ENCODE measurements at regions not wholly inside any gene's neighbourhood (a gene's known extent, or its start where the extent isn't known, plus 50 kb on each side); places are given as distances from the start of the nearest gene placed in this dataset.
A peak's percentile ranks its signal among the peaks of the same experiment; 100 is the strongest.
"Not testable (repeated sequence)": the region's sequence is repeated elsewhere in the genome, so short reads cannot be mapped to it uniquely, and the experiment has no call there.

DNA sequence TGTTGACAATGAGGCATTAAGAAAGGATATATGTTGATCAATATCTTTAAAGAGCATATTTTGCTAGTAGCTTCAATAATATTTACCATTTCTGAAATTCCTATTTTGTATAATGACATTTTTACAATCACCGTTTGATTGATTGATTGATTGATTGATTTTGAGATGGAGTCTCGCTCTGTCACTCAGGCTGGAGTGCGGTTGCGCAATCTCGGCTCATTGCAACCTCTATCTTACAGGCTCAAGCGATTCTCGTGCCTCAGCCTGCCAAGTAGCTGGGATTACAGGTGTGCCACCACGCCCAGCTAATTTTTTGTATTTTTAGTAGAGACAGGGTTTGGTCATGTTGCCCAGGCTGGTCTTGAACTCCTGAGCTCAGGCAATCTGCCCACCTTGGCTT is 150.9 kb upstream of the TEX13D start:
- not testable (repeated sequence) for H3K9me3 ChIP-seq (ENCODE audit: insufficient read depth, low read depth, low read length); H3K27ac ChIP-seq (ENCODE audit: low read length); H3K4me1 ChIP-seq (ENCODE audit: insufficient read depth, low read length); H3K9ac ChIP-seq (ENCODE audit: low read depth, low read length); H3K36me3 ChIP-seq (ENCODE audit: insufficient read depth, low read depth, low read length); H3K27me3 ChIP-seq (ENCODE audit: insufficient read depth, low read length); H3K4me3 ChIP-seq (ENCODE audit: low read length)

DNA sequence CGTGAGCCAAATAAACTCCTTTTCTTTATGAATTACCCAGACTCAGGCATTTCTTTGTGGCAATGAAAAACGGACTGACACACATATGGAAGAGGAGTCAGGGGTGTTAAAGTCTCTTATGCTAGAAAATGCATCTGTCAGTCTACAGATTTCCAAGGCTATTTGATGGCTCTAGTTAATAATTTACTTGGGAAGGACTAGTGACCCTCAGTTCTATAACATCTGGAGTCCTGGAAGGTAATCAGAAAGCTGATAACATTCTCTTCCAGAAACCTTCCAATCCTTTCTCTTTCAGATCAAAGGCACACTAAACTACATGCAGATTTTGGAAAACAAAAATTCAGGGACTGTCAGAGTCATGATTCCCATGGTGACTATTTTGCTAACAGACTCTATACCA is 142.0 kb upstream of the TEX13D start:
- Histone ChIP-seq H3K4me3 (ENCODE audit: low read length) (no peak overlapping the region), H3K9me3 (ENCODE audit: insufficient read depth, low read depth, low read length) (no peaks in the 10 kb centered on the region), H3K36me3 (ENCODE audit: insufficient read depth, low read depth, low read length) (no peaks in the 10 kb centered on the region), H3K4me1 (ENCODE audit: insufficient read depth, low read length) (no peaks in the 10 kb centered on the region), H3K27me3 (ENCODE audit: insufficient read depth, low read length) (no peaks in the 10 kb centered on the region), H3K27ac (ENCODE audit: low read length) (no peak overlapping the region), H3K9ac (ENCODE audit: low read depth, low read length) (no peak overlapping the region)

DNA sequence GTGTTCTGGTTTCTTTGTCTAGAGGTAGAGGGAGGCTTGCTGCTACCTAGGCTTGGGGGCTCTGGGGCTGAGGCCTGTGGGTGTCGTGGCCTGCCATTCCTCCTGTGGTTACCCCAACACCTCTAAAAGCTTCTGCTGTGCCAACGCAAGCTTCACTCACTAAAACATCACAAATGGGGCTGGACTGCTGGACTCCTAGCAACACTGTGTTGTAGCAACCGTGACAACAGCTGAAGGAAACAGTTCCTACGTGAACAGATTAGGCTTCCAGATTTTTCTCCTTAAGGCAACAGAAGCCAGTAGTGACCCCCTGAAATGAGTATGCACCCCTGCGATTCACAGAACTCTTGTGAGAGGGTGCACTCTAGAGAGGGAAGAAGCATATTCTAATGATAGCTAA is 138.3 kb upstream of the TEX13D start:
- H3K36me3 ChIP-seq (ENCODE audit: insufficient read depth, low read depth, low read length) = no peaks in the 10 kb centered on the region
- H3K9me3 ChIP-seq (ENCODE audit: insufficient read depth, low read depth, low read length) = no peaks in the 10 kb centered on the region
- no peaks in the 10 kb centered on the region for H3K27me3 ChIP-seq (ENCODE audit: insufficient read depth, low read length)
- H3K4me1 ChIP-seq (ENCODE audit: insufficient read depth, low read length) = no peaks in the 10 kb centered on the region
- no peak overlapping the region for H3K27ac ChIP-seq (ENCODE audit: low read length)
- H3K4me3 ChIP-seq (ENCODE audit: low read length) = no peak overlapping the region
- no peak overlapping the region for H3K9ac ChIP-seq (ENCODE audit: low read depth, low read length)

- no peaks in the 10 kb centered on the region for H3K36me3 ChIP-seq (ENCODE audit: insufficient read depth, low read depth, low read length)
- H3K4me1 ChIP-seq (ENCODE audit: insufficient read depth, low read length) = no peaks in the 10 kb centered on the region
- H3K4me3 ChIP-seq (ENCODE audit: low read length) = no peak overlapping the region
- H3K27ac ChIP-seq (ENCODE audit: low read length) = no peak overlapping the region
- no peak overlapping the region for H3K9ac ChIP-seq (ENCODE audit: low read depth, low read length)
- no peaks in the 10 kb centered on the region for H3K27me3 ChIP-seq (ENCODE audit: insufficient read depth, low read length)
- no peaks in the 10 kb centered on the region for H3K9me3 ChIP-seq (ENCODE audit: insufficient read depth, low read depth, low read length)
Observed at GRCh38 chrX:124194901-124195300, 137.6 kb upstream of the TEX13D start.

DNA sequence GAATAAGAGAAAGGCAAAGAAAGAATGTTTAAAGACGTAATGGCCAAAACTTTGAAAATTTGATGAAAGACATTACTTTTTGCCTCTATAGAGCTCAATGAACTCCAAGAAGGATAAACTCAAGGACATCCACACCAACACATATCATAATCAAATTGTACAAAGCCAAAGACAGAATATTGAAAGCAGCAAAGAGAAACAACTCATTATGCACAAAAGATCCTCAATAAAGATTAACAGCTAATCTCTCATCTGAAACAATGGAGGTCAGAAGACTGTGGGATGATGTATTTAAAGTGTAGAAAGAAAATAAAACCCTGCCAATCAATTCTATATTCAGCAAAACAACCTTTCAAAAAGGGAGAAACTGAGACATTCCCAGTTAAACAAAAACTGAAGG is 129.1 kb upstream of the TEX13D start:
- H3K4me3 ChIP-seq (ENCODE audit: low read length) = no peak overlapping the region
- H3K27me3 ChIP-seq (ENCODE audit: insufficient read depth, low read length) = no peaks in the 10 kb centered on the region
- H3K27ac ChIP-seq (ENCODE audit: low read length) = no peak overlapping the region
- no peaks in the 10 kb centered on the region for H3K4me1 ChIP-seq (ENCODE audit: insufficient read depth, low read length)
- no peak overlapping the region for H3K9ac ChIP-seq (ENCODE audit: low read depth, low read length)
- no peaks in the 10 kb centered on the region for H3K36me3 ChIP-seq (ENCODE audit: insufficient read depth, low read depth, low read length)
- peaks cover 8% of the 10 kb centered on the region; the same call in 1 of the 2 replicates for H3K9me3 ChIP-seq (ENCODE audit: insufficient read depth, low read depth, low read length)

DNA sequence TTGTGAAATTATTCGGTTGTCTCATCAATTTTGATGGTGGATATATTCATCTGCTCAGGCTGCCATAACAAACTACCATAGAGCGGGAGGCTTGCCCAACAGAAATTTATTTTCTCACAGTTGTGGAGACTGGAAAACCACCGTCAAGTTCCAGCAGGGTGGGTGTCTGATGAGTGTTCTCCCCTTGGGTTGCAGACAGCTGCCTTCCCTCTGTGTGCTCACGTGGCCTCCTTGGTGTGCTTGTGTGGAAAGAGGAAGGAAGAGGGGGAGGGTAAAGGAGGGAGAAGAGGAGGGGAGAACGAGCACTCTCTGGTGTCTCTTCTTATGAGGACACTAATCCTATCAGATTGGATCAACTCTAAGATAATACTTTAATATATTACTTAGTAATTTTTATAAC is 123.8 kb upstream of the TEX13D start:
- no peak overlapping the region for H3K27ac ChIP-seq (ENCODE audit: low read length)
- no peak overlapping the region for H3K4me3 ChIP-seq (ENCODE audit: low read length)
- no peak overlapping the region for H3K9ac ChIP-seq (ENCODE audit: low read depth, low read length)
- no peaks in the 10 kb centered on the region for H3K9me3 ChIP-seq (ENCODE audit: insufficient read depth, low read depth, low read length)
- no peaks in the 10 kb centered on the region for H3K27me3 ChIP-seq (ENCODE audit: insufficient read depth, low read length)
- no peaks in the 10 kb centered on the region for H3K4me1 ChIP-seq (ENCODE audit: insufficient read depth, low read length)
- H3K36me3 ChIP-seq (ENCODE audit: insufficient read depth, low read depth, low read length) = no peaks in the 10 kb centered on the region

GRCh38 chrX:124209792-124210576 is 122.5 kb upstream of the TEX13D start:
- H3K9ac ChIP-seq (ENCODE audit: low read depth, low read length) = no peak overlapping the region
- no peak overlapping the region for H3K4me3 ChIP-seq (ENCODE audit: low read length)
- H3K27me3 ChIP-seq (ENCODE audit: insufficient read depth, low read length) = no peaks in the 10 kb centered on the region
- H3K4me1 ChIP-seq (ENCODE audit: insufficient read depth, low read length) = no peaks in the 10 kb centered on the region
- no peak overlapping the region for H3K27ac ChIP-seq (ENCODE audit: low read length)
- H3K9me3 ChIP-seq (ENCODE audit: insufficient read depth, low read depth, low read length) = no peaks in the 10 kb centered on the region
- no peaks in the 10 kb centered on the region for H3K36me3 ChIP-seq (ENCODE audit: insufficient read depth, low read depth, low read length)

GRCh38 chrX:124211312-124211942 is 121.0 kb upstream of the TEX13D start:
- Histone ChIP-seq H3K4me3 (ENCODE audit: low read length) (no peak overlapping the region), H3K36me3 (ENCODE audit: insufficient read depth, low read depth, low read length) (no peaks in the 10 kb centered on the region), H3K9me3 (ENCODE audit: insufficient read depth, low read depth, low read length) (no peaks in the 10 kb centered on the region), H3K27ac (ENCODE audit: low read length) (no peak overlapping the region), H3K9ac (ENCODE audit: low read depth, low read length) (no peak overlapping the region), H3K4me1 (ENCODE audit: insufficient read depth, low read length) (peaks cover 10% of the 10 kb centered on the region; the same call in 1 of the 2 replicates), H3K27me3 (ENCODE audit: insufficient read depth, low read length) (no peaks in the 10 kb centered on the region)

DNA sequence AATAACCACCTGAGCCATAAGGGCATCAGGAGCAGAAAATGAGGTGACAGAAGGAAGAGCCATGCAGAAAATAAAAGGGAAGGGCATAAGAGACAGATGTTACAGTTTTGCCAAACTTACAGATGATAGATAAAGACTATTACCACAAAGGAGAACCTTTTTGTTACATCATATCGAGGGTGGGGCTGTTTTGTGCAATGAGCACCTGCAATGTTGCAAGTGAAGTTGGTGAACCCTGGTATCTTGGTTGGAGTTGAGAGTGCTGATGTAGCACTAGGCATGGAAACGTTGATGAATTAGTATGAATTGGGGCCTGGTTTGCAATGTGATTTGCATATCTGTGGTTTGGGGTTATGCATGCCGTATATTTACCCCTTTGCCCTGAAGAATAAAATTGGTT is 119.8 kb upstream of the TEX13D start:
- Histone ChIP-seq H3K27me3 (ENCODE audit: insufficient read depth, low read length) (no peaks in the 10 kb centered on the region), H3K36me3 (ENCODE audit: insufficient read depth, low read depth, low read length) (no peaks in the 10 kb centered on the region), H3K4me1 (ENCODE audit: insufficient read depth, low read length) (peaks cover 19% of the 10 kb centered on the region; the same call in 1 of the 2 replicates), H3K9ac (ENCODE audit: low read depth, low read length) (no peak overlapping the region), H3K4me3 (ENCODE audit: low read length) (no peak overlapping the region), H3K27ac (ENCODE audit: low read length) (no peak overlapping the region), H3K9me3 (ENCODE audit: insufficient read depth, low read depth, low read length) (no peaks in the 10 kb centered on the region)

GRCh38 chrX:124215786-124216185 is 116.7 kb upstream of the TEX13D start:
- Histone ChIP-seq H3K9me3 (ENCODE audit: insufficient read depth, low read depth, low read length) (no peaks in the 10 kb centered on the region), H3K4me3 (ENCODE audit: low read length) (no peak overlapping the region), H3K4me1 (ENCODE audit: insufficient read depth, low read length) (peaks cover 30% of the 10 kb centered on the region; the same call in 1 of the 2 replicates), H3K27me3 (ENCODE audit: insufficient read depth, low read length) (no peaks in the 10 kb centered on the region), H3K36me3 (ENCODE audit: insufficient read depth, low read depth, low read length) (no peaks in the 10 kb centered on the region), H3K27ac (ENCODE audit: low read length) (no peak overlapping the region), H3K9ac (ENCODE audit: low read depth, low read length) (no peak overlapping the region)

GRCh38 chrX:124216396-124217115 is 115.9 kb upstream of the TEX13D start:
- no peaks in the 10 kb centered on the region for H3K36me3 ChIP-seq (ENCODE audit: insufficient read depth, low read depth, low read length)
- H3K9me3 ChIP-seq (ENCODE audit: insufficient read depth, low read depth, low read length) = no peaks in the 10 kb centered on the region
- H3K27me3 ChIP-seq (ENCODE audit: insufficient read depth, low read length) = no peaks in the 10 kb centered on the region
- peak overlapping the region; percentile 36; the same call in 1 of the 2 replicates for H3K4me3 ChIP-seq (ENCODE audit: low read length)
- peaks cover 30% of the 10 kb centered on the region; the same call in 1 of the 2 replicates for H3K4me1 ChIP-seq (ENCODE audit: insufficient read depth, low read length)
- H3K9ac ChIP-seq (ENCODE audit: low read depth, low read length) = peak overlapping the region; percentile 49; the same call in 1 of the 2 replicates
- no peak overlapping the region for H3K27ac ChIP-seq (ENCODE audit: low read length)

Data from iPS-20b (cell line).